ENCODE measurements at regions not wholly inside any gene's neighbourhood (a gene's known extent, or its start where the extent isn't known, plus 50 kb on each side); places are given as distances from the start of the nearest gene placed in this dataset.

DNA sequence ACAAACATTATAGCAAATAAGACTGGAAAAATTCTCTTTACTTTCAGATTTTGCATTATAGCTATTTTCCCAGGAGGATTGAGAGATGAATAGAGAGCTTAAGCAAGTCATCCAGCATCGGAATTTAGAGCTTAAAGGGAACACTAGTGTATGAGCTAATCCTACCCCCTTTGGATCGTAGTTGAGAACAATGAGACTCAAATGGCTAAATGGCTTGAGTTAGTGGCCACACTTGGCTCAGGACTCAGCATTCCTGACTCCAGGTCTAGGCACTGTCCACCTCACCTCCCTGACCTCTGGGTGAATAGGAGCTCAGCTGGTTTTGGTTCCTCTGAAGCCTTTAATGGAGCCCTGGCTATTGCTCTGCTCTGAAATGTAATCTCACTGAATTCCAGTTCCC is 97.5 kb upstream of the CXCR4 start:
- DNase-seq (ENCODE audit: low read depth): no peak

DNA sequence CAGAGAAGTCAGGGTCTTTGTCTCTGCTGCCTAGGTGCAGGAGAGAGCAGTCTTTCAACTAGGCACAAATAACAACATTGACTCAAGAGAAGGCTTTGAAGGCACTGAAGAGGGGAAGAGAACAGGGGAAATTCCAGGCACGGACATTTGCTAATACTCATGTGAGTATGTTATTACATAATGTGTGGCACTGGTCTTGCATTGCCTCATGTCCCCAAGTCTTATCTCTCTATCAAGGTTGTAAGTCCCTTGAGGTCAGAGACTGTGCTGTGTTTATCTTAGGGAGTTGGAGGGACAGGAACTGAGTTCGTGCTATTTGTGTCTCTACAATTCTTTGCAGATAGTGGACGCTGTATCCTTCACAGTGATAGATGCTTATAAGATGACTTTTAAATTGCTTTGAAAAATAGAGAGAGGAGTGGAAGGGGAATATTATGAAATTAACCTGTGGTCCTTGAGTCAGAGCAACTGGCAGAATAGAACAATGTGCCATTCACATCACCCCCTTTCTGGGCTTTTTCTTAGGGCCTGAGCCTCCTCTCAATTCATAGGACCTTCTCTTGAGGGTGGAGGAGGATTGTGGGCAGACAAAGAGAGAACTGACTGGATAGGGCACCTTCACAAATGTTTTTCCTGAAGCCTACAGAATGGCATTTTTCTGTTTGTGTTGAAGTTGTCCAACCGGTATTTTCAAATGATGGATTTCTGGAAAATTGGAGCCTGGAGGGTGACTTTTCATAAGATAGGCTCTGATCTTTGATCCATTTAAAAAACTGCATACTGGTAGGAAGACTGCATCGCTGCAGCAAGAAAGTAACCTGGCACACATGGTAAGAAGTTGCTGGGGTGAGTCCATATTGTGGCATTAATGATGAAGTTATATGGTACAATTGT is 96.6 kb upstream of the CXCR4 start:
- no peak for DNase-seq (ENCODE audit: low read depth)

DNA sequence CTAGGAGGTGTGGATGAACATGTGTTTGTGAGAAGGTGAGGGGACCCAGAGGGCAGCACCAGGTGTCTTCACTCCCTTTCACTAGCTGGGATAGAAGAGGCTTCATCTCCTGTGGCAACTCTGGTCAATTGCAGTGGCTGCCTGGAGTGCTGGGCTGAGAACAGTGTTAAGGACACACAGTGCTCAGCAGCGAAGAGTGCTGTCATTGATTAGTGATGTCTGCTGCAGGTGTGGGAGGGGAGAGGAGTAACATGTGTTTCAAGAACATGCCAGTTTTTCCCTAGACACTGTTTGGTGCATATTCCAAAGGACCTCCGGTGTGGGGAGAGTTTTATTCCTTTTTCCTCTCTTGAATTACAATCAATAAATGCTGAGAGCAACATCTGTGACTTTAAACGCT is 95.9 kb upstream of the CXCR4 start:
- DNase-seq (ENCODE audit: low read depth): no peak

DNA sequence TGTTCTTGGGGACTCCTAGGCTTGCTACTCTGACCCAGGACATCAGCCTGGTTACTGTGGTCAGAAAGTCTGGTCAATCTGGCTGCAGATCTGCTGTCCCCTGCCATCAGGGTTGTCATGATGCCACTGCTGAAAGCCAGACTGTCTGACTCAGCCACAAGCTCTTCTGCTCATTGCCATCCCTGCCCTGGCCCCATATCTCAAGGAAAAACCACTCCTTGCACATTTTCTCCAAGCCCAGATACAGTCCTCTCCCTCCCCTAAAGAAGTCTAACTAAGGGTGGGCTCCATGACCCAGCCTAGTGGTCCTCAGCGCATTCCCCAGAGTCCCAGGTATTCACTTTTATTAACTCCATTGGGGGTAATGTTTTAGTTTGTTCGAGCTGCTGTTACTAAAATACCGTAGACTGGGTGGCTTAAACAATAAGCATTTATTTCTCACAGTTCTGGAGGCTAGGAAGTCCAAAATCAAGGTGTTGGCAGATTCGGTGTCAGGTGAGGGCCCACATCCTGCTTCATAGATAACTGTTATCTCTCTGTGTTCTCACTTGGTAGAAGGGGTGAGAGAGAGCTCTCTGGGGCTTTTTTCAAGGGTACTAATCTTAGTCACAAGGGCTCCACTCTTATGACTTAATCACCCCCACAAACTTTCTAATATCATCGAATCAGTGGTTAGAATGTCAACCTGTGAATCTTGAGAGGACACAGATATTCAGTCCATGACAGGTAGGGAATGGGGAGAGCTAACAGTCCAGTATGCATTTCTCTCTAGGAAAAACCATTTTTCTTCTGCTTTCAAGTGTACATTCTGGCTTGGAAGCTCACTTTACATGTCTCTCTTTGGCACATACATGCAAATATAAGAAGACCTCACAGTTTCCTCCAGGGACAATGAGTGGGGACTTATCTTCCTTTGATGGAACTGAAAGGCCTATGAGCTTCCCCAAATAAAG is 94.8 kb upstream of the CXCR4 start:
- no peak for DNase-seq (ENCODE audit: low read depth)

DNA sequence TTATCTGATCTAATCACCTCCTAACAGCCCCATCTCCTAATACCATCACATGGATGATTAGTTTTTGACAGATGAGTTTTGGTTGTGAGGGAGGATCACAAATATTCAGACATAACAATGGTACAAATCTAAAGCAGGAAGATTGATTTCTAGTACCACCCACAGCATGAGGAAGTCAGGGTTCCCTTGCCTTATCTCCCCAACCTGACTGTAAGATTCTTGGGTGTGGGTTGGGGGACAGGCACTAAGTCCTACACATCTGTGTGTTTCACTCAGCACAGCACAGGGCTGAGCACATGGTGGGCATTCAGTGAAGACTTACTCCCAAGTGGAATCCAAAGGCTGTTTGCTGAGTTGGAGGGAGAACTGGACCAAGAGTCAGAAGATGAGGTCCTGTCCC is 93.8 kb upstream of the CXCR4 start:
- DNase-seq (ENCODE audit: low read depth): no peak

DNA sequence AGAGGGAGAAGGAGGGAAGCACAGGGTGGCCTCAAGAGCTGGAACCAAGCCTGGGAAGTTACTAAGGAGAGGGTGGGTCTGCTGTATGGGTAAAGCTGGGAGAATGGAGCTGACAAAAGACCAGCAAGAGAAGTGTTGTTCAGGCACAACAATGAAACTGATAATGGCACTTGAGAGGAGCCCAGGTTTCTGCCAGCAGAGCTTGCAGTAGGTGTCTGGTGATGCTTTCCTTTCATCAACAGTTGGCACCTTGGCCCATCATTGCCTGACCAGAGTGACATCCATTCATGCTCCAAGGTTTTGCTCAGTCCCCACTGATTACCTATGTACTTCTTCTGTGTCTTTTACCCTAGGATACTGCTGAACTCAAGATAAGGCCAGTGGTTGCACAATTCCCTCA is 92.9 kb upstream of the CXCR4 start:
- no peak for DNase-seq (ENCODE audit: low read depth)

DNA sequence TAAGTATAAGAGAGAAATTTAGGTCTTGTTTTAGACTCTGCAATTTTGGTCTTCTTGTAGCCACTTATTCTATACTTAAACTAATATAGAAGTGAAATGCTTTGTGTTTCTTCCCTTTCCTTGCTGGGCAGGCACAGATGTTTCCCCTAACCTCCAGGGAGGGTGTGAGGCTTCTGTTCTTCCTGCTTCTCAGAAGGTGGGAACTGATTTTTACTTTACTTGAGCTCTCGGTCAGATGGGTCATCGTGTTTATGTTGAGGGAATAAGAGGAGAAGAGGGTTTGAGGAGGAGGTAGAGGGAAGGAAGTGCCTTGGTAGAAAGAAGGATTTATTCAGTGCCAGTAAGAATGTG is 92.5 kb upstream of the CXCR4 start:
- no peak for DNase-seq (ENCODE audit: low read depth)

DNA sequence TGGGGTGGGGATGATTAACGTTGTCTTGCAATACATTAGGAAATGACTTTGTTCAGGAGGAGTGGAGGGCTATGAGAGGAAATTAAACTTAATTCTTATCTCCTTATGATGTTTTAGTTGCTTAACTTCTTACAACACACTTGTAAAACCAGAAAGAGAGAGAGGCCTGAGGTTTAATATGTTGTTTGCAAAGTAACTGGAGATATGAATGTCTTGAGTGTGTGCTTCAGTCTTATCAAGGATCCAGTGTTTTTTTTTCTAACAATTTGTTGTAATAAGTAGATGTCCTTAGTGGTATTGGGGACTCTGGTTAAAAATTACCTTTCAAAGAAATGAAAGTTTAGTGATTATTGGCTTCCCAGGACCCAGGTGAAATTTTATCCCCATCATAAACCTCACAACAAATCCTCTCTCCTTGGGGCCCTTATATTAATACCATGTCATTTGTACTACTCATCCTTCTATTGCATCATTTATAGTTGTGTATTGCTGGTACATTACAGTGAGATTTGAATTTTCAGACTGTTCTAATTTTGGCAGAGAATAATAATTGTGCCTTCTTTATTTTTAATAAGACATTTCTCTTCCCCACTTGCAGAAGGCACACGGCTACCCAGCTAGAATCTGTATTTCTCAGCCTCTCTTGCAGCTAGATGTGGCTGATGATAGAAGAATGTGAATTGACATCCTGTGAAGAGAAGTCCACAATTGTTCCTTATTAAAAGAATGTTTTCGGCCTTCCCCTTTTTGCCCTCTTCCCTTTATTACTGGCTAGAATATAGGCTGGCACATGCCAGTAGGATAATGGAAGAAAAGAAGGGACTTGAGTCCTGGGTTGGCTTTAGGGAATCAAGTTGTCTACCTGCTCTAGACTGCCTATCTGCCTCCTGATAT is 91.9 kb upstream of the CXCR4 start:
- DNase-seq (ENCODE audit: low read depth): no peak

DNA sequence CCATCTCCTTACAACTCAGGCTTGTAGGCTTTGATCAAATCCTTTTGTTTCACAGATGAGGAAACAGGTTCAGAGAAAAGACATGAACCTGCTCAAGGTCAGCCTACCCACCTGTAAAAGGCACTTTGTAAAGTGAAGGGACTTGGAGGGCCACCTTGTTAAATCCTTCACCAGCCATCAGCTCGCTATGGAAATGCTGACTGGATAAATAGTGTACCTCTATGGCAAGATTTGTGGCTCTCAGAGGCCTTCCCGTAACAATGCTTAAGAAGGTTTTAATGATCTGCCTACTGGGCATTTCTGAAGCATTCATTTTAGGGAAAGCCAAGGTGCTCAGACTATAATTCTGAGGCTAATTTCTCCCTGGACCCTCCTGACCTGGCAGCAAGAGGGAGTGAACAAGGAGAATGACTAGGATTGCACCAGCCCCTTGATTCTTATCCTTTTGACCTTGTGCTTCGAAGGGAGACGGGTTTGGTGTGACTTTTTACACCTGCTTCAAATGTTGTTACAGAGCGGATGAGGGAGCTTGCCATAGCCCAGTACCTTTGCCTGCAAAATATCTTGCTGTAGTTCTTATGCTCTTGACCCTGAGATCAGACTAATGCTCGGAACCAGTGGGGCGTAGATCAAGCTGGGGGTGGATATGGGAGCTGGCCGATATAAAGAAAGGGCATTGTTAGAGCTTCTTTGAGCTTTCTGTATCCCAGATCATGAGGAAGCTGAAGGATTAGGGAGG is 90.9 kb upstream of the CXCR4 start:
- no peak for DNase-seq (ENCODE audit: low read depth)

DNA sequence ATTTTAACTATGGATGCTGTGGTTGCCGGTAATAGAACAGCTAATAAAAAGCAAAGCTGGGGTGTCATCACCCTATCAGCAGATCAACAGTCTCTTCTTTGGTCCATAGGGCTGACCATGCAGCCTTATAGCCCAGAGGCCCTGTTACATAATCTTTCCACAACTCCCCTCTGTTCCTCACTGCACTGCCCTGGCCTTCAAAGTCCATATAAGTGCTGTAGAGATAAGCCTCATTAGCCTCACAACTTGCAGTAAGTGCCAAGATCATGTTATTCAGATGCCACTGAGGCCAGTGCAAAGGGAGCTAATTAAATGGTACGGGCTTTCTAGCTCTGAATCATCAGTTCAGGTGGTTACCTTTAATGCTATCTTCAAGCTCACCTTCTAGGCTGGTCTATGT is 89.7 kb upstream of the CXCR4 start:
- DNase-seq (ENCODE audit: low read depth): no peak

DNA sequence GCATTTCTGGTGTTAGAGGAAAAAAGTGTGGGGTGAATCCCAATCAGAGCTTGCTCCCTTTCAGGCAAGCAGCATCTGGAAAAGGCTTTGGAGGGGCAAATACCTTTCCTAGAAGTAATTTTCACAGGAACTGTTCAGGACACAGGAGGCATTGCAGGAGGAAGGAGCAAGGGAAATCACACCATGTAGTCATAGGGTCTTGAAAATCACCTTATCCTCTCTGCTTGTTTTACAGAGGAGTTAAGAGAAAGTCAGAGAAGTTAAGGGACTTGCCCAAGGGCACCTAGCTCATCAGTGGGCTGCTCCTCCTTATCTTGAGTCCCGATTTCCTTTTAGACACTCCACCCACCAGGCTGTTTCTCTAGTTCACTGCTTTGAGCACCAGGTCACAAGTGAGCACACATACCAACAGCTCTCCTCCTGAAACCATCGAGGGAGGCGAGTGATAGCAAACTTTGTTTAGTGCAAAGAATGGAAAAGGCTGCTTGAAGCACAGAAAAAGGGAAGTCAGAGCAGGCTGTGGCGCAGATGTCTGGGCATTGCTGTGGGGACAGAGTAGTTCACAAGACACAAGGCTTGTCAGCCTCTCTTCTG is 89.2 kb upstream of the CXCR4 start:
- DNase-seq (ENCODE audit: low read depth): peak; percentile 18

DNA sequence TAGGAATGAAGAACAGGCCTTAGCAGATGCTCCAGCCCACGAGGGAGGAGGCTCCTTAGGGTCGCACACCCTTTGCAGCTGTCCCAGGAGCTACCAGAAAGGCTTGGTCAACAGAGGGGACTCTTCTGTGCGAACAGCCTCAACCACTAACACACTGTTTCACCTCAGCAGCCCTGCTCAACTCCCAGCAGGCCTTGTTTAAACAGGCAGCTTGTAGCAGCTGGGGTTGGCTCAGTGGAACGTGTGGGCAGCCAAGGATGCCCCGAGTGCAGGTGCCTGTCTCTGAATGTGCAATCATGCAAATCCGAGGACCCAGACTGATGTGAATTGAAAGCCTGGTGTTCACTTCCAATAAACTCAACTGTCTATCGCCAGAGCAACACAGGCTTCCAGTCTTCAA is 88.7 kb upstream of the CXCR4 start:
- peak; percentile 52 for DNase-seq (ENCODE audit: low read depth)

DNA sequence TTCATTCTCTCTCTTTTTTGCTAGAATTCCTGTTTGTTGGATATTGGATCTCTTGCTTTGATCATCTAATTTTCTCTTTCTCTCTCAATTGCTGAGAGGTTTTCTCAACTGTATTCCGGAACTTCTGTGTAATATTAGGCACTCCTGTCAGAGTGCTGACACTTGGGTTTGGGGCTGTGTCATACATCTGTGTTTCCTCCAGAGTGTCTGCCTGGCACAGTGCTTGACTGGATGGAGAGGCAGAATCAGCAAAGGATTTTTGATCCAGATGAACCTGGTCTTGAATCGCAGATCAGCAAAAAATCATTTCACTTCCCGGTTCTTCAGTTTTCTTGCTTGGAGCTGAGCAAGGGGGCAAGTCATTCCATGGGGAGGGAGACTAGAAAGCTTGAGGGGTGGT is 87.7 kb upstream of the CXCR4 start:
- DNase-seq (ENCODE audit: low read depth): no peak

DNA sequence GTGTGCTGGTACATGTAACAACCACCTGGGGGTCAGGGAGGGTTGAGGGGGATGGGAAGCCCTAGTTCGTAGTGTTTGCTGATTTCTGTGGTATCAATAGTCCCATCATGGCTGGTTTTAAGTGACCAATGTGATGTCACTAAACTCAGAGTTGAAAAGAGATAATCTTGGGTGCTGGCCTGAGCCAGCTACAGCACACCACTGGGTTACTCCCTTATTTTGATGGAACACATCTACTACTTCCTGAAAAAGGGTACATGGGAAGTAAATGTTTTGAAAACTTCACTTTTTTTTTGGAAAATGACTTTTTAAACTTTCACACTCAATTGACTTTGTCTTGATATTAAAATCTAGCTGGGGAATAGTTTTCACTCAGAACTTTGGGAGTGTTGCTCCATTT is 87.0 kb upstream of the CXCR4 start:
- no peak for DNase-seq (ENCODE audit: low read depth)

DNA sequence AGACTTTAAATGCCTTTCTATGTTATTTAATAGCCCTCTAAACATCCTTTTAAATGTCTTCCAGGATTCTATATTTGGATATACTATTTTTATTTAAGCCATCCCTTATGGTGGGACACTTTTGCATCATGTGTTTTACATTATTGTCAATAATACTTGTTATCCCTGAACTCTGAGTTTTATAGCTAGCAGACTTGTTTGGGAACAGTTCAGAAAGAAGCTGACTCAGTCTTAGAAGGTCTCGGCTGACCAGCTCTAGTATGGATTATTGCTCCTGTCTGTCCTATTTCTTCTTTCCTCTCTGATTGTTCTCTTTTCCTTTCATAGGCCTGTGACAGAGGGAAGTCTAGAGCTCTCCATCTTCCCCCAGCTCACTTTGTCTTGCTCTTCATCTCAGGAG is 77.3 kb upstream of the CXCR4 start:
- DNase-seq (ENCODE audit: low read depth): no peak

DNA sequence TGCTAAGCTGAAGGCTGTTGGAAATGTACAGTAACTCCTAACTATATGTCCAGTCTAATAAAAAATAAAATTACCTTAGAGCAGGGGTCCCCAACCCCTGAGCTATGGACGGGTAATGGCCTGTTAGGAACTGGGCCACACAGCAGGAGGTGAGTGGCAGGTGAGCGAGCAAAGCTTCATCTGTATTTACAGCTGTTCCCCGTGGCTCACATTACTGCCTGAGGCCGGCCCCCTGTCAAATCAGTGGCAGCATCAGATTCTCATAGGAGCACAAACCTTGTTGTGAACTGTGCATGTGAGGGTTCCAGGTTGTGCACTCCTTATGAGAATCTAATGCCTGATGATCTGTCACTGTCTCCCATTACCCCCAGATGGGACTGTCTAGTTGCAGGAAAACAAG is 73.1 kb upstream of the CXCR4 start:
- DNase-seq (ENCODE audit: low read depth): no peak

DNA sequence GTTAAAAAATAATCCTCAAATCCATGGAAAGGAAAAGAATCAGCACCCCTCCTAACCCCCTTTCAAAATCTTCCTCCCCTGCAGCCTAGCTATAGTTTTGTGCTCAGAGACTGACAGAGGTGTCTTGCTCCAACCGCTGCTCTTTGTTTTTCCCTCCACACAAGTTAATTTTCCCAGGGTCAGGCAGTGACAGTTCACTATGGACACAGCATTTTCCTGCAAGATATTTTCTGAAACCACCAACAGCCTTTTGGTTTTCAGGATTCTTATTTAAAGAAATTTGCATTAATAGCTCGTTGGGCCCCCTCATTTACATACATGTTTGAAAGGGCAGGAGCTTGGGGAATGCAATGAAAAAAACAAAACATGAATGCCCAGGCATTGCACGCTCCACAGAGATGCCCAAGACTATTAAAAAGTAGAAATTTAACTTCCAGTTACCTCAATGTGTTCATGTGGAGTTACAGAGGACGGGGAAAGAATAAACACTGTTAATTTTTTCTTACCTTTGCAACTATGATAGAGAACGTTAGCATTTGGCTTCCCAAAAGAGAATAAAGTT is 71.4 kb upstream of the CXCR4 start:
- no peak for DNase-seq (ENCODE audit: low read depth)

DNA sequence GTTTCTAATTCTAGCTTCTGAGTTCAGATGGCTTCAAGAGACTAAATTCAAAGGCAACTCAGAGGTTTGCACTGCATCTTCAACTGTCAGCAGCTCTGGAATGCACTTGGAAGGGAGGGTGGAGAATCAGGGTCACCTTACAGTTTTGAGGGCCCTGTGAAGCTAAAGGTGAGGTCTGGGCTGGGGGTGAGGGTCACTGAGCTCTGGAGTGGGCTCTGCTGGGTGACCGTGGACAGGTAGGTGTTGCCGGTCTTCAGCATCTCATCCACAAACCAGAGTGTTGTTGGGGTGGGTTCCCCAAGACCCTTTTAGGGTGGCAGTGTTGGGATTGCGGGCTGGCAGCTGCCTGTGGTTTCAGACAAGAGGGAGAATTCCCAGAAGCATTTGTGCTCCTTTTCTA is 70.1 kb upstream of the CXCR4 start:
- DNase-seq (ENCODE audit: low read depth): no peak

DNA sequence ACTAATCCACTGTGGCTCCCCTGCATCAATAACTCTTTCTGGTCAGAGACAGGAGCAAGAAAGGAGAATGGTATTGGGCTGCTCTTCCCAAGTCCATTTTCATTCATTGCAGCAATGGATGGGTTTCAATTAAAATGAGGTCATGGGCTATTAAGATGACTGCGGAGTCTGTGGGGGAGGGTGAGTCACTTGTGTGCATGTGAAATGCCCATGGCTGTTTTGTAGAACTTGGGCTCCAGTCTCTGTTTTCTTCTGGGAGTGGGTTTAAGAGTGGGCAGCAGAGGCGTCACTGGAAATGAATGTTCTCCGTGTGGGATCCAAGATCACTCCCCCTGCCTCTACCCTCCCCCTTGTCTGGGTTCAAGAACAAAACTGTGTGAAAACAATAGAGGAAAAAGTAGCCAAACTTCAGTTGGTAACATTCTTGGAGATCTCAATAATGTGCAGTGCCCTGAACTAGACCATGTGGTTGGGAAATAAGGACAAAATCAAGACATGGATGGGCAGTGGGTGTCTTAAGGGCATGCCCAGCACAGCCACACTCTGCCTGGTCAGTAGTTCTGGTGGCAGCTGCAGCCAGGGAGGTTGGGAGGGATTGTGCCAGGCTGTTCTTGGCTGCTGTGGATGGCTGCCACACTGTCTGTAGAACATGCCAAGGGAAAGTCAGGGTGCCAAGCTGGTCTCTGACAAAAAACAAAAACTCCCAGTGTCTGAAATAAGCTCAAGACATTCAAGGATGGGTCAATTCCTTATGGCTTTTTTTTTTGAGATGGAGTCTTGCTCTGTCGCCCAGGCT is 68.2 kb upstream of the CXCR4 start:
- DNase-seq (ENCODE audit: low read depth): no peak

DNA sequence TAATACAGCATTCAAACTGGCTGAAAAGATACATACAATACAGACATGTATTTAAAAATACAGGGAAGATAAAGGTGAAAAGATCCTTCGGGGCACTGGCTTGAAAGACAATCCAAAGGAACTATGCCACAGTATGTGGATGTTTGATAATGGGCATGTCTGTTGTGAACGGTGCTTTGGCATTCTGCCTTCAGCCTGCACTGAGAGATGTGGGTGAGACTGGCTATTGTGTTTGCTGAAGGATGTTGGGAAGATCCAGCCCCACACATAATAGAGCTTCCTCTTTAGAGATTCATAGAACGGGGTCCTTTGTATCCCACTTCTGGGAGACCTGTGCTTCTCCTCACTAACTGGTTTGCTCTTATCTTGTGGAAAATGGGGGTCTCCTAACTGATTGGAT is 65.1 kb upstream of the CXCR4 start:
- DNase-seq (ENCODE audit: low read depth): no peak
